HT-29 (cell line): ENCODE measurements at regions not wholly inside any gene's neighbourhood (a gene's known extent, or its start where the extent isn't known, plus 50 kb on each side); places are given as distances from the start of the nearest gene placed in this dataset.
A peak's percentile ranks its signal among the peaks of the same experiment; 100 is the strongest.
"Not testable (repeated sequence)": the region's sequence is repeated elsewhere in the genome, so short reads cannot be mapped to it uniquely, and the experiment has no call there.

Source experiments
- DNase-seq: peaks from one replicate; pipeline ENCODE4 v3.0.0-alpha.2; 2015; ENCODE audit warnings: low spot score

DNA sequence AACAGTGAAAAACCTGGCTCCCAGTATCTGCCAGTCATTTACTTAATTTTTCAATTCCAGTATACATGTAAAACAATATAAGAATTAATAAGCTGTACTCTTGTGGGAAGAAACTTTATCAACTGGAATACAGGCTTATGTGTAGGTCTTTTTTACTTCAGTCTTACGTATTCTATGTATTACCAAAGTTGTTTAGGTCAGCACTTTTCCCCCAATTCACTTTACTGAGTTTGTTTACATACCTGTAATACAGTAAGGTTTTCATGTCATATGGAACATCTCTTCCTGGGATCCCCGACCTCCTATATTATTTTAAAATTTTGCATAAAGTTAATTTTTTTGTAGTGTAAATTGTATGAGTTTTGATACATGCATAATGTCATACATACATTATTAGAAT, 181.8 kb upstream of the OLFM3 start:
- no peak for DNase-seq

DNA sequence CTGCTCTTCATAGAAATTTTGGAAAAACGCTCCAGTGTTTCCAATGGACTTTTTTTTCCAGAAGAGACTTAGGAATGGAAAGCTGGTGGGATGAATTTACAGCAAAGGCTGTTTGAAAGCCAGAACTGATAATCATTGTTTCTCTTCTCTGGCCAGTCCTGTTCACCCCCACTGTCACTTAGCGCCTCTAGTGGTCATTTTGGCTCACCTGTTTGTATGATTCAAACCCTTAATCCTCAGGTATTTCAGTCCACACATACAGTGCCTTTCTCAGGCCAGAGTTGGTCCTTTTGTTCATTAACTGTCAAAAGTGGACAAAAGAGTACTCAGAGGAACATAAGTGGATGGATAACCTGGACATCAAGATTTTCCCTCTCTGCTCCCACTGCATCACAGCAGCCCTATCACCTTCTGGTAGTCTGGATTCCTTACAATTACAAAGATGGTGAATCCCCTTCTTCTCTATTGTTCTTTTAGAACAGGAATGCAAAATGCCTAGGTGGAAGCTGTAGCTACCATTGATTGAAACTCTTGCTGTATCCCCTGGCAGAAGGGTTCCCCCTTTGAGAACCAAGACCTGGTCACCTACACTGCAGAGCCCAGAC, 177.6 kb upstream of the OLFM3 start:
- DNase-seq = peak; percentile 53

DNA sequence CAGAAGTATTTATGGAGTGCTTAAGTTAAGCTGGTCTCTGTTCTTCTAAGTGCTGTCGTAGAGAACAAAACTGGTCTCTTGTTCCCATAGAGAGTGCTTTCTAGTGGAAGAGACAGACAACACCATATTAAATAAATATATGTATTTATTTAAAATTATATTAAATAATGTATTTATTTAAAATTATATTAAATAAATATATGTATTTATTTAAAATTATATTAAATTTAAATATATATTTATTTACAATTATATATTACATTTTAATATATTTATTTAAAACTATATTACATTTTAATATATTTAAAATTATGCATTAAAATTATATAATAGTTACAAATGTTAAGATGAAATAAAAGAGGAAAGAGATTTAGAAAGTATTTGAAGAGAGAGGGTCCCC, 175.5 kb upstream of the OLFM3 start:
- DNase-seq = no peak

DNA sequence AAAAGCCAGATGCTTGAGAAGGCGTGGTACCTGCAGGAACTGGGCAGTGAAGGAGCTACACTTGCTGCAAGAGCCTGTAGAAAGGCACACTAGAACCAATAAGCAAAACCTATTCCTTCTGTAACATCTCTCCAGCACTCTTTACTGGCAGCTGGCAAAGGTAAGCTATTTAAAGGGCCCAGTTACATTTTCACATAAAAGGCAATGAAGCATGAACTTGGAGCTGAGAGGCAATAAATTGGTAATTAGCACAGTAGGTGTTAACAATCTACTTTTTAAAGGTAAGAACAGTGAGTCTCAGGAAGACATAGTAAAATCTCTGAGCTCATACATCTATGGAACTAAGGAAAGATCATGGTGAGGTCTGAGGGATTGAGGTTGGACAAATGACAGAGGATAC, 167.1 kb upstream of the OLFM3 start:
- DNase-seq = no peak

DNA sequence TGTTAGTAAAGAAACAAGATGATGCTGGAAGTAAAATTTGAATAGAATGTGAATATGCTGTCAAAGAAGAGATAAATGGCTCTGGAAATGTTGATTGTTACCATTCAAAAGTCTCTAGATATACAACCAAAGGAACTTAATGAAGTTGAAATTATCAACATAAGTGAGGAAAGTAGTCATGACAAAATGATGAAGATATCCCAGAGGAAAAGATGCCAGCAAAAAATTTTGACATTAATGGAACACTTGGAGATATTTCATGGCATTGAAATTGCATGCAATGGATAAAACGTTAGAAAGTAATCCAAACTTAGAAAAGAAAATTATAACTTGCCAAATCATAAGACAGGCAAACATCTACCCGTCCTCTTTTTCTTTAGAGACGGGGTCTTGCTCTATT, 154.5 kb upstream of the OLFM3 start:
- DNase-seq = no peak

DNA sequence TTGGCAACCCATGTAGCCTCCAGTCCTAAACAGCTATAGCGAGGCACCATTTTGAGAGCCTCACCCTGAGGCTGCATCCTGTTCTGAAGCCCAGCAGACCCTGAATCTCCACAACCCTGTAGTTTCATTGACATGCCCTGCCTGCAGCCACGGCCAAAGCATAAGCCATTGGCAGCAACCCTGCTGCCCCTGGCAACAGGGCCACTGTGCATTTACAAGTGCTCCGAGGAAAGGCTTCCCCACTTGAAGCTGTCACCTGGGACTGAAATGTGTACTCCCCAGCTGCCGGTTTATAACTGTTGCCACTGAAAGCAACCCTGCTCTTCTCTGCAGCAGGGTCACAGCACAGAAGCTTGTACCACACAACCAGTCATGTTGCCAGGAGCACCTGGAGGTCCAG, 124.2 kb upstream of the OLFM3 start:
- DNase-seq = no peak

DNA sequence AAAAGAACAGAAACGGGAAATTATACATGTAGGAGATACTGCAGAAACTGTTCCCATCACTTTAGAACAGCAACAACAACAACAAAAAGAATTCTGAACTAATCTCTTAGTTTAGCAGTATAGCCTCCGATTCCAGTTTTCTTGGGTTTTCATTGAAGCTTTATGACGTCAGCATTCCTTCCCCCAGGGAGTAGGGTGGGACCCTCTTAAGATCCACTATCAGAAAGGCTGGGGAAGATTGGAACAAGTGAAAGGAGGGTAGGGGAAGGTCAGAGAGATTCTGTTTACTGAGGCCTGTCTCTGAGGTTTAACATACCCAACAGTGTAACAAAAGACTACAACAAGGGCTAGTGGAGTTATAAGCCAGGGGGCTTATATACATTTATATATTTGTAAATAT, 121.4 kb upstream of the OLFM3 start:
- no peak for DNase-seq

DNA sequence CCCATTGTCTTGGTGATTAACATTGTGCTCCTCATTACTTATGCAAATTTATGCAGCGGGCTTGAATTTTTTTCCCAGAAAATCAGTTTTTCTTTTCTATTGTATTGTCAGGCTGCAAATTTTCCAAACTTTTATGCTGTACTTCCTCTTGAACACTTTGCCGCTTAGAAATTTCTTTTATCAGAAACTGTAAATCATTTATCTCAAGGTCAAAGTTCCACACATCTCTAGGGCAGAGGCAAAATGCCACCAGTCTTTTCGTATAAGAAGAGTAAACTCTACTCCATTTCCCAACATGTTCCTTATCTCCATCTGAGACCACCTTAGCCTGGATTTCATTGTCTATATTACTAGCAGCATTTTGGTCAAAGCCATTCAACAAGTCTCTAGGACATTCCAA, 113.9 kb upstream of the OLFM3 start:
- no peak for DNase-seq

DNA sequence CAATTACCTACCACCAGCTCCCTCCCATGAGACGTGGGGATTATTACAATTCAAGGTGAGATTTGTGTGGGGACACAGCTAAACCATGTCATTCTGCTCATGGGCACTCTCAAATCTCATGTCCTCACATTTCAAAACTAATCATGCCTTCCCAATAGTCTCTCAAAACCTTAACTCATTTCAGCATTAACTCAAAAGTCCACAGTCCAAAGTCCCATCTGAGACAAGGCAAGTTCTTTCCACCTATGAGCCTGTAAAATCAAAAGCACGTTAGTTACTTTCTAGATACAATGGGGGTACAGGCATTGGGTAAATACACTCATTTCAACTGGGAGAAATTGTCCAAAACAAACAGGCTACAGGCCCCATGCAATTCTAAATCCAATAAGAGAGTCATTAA, 112.8 kb upstream of the OLFM3 start:
- not testable (repeated sequence) for DNase-seq

DNA sequence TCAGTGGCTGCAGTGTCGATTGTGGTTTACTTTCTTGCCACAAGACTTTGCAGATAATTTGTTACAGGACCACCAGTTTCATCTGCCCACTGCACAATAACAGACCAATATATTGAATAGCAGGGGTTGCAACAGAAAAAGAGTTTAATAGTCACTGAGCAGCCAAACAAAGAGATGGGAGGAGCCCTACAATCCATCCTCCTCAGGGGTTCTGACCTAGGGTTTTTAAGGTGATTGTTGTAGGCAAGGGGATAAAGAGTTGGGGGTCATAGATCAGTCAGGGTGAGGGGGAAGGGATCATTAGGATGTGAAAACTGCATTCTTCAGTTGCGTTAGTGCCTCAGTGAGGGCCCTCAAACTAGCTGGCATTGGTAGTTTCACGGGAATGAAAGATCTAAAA, 110.7 kb upstream of the OLFM3 start:
- no peak for DNase-seq

DNA sequence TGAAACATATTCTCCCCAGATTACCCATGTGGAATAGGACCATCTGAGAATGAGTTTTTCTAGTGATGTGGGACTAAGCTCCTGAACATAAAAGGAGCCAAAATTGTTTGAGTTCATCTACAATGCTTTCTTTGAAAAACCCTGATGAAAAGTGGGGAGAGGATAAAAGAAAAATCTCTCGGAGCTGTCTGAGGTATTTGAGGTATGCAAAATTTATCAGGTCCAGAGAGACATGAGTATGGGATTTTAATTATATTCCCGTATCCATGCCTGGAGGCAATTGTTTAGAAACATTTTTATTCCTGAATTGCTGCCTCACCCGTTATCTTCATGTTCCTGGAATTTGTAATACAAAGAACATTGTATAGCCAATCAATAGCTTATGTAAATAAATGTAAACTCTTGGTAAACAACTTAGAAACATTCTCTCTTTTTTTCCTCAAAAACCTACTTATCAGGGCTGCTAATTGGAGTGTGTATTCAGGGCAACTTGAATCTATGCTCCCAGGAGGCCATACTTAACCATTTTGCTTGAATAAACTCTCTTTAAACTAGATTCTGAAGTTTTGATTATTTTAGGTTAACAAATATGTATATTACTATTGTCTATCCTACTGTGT, 109.3 kb upstream of the OLFM3 start:
- DNase-seq = no peak

DNA sequence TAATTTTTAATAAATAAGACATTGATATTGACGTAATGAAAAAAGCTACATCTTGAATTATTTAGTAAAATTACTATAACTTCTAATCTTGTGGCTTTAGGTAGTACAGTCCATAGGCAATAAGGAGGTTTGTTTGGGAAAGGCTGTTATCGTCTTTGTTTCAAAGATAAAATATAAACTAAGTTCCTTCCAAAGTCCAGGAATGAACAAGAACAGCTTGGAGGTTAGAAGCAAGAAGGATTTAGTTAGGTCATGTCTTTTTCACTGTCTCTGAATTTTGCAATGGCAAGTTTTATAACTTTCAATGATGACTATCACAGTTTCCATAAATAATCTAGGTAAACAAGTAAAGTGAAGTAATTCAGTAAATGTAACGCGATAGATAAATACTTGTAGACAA, 106.9 kb upstream of the OLFM3 start:
- DNase-seq = no peak

DNA sequence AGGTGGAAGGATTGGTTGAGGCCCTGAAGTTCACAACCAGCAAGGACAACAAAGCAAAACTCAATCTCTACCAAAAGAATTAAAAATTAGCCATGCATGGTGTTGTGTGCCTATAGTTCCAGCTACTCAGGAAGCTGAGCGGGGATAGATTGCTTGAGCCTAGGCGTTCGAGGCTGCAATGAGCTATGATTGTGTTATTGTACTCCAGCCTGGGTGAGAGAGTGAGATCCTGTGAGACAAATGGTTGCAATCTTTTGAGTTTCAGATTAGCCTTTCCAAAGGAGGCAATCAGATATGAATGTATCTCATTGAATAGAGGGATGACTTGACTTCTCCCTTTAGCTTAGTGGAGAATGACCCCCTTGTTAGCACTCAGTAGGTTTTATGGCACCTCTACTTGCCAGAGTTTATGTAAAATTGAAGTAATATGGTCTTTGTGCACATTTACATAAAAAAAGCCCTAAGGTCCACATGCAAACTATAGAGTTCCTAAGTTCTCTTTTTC, 105.6 kb upstream of the OLFM3 start:
- DNase-seq = no peak

DNA sequence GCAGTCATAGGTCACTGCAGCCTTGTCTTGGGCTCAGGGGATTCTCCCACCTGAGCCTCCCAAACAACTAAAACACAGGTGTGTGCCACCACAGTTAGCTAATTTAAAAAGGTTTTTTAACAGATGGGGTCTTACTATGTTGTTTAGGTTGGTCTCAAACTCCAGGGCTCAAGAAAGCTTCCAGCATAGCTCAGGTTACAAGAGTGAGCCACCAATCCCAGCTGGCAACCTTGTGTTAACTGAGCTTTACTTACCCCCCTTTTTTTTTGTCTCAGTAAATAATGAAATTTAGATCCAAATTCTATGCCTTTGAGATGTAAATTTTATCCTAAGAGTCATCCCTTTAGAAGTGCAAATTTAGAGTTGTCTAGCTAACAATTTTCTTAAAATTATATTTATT, 103.9 kb upstream of the OLFM3 start:
- DNase-seq = no peak

DNA sequence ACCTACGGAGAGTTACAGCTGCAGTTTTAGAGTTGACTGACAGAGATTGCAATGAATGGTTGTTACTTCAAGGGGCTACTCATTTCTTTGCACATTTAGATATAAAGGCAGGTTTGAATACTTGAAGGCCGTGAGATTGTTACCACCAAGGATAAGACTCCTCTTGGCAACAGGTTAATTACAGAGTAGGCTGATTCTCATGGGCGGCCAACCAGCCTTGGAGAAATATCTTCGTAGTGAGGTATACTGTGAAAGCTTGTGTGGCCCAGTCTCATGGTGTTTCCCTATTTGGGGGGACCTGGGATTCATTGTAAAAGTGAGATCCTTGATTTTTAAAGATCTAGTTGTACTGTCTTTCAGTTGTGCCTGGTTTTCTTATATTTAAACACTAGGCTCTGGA, 103.2 kb upstream of the OLFM3 start:
- no peak for DNase-seq

DNA sequence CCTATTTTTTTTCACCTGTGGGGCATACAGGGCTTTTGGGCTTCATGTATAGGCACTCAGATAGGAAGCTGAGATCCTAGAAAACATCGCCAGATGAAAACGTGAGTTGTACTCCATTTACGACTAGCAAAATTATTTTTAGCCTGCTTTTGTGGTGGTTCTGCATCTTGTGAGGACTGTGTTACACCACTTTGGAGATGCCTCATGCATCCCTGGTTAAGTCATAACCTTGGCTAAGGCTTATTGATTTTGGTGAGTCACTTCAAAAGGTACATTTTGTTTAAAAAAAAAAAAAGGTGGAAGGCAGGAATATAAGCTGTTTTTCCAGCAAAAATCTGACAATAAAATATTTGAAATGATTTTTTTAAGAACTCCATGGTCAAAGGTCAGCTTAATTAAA, 101.8 kb upstream of the OLFM3 start:
- no peak for DNase-seq

DNA sequence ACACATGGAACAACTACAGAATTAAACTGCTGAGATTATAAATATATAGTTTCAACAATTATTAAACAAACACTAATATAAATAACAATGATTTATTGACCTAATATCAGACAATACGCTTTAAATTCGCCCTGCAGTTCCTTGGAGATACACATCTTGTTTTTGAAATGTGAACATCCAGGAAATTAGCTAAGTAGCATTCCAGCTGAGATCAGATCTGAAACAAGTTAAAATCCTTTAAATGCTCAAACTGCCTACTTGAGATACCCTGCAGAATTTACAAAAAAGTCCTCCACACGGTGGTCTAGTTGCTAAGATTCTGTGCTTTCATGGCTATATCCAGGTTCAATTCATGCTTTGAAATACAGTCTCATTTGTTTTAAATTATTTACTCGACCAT, 101.4 kb upstream of the OLFM3 start:
- DNase-seq = no peak

DNA sequence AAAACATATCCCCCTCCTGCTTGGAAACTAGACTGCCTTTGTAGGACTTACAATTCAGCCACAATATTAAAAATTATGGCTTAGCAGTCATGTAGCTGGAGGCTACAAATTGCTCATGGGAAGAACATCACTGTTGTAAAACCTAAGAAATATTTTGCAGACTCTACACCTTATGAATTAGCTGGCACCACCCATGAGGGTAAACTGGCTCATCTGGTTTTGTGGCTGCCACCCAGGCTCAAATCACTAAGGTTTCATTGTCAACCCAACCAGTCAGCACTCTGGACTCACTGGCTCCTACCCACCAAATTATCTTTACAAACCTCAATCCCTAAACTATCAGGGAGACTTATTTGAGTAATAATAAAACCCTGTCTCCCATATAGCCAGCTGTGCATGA, 100.7 kb upstream of the OLFM3 start:
- DNase-seq = peak; percentile 20

DNA sequence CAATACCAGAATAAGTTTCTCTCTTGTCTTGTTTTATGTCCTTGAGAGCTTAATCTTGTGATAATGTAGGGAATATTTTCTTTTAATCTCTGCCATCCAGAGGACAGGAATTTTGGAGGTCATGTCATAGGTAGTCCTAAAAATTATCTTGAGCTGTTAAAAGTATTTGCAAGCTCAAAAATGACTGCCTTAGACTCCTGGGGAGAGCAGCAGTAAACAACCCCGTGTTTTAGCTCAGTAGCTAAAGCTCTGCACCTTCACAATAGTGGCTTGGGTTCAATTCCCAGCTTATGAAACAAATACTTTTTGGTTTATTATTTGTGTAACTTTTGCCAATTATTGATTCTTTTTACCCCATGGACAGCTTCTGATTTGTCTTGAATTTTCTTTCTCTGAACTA, 99.4 kb upstream of the OLFM3 start:
- DNase-seq = no peak

DNA sequence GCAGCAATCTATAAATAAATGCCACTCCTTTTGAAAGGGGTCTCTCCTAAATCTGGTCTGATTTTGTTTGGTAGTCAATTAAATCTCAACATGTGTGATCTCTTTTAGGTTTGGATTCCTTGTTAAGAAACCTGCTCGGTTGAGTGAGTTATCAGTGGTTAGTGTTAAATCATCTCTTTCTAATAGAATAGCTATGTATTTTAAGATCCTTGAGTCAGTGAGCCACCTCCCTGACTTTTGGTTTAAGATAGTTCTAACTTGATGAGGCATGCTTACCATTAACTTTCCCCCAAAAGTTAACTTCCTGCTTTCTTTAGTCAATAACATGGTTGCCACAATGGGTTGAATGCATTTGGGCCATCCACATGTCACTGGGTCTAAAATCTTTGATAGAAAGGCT, 93.1 kb upstream of the OLFM3 start:
- no peak for DNase-seq

DNA sequence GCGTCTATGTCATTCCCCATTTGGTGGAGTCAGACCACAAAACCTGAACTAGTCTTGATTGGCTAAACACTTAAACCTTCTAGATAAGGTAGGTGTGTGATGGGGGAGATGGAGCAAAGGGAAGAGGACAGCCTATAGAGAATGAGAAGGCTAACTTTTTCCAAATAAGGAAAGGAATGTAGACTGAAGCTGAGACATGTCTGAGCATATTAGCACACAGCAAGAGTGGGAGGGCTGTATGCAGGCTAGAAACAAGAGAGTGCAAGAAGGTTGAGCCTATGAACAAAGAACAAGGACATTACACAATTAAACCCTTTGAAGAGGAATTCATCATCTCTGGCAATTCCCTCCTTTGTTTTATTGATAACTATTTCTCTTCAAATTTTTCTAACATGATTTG, 89.2 kb upstream of the OLFM3 start:
- DNase-seq = no peak

DNA sequence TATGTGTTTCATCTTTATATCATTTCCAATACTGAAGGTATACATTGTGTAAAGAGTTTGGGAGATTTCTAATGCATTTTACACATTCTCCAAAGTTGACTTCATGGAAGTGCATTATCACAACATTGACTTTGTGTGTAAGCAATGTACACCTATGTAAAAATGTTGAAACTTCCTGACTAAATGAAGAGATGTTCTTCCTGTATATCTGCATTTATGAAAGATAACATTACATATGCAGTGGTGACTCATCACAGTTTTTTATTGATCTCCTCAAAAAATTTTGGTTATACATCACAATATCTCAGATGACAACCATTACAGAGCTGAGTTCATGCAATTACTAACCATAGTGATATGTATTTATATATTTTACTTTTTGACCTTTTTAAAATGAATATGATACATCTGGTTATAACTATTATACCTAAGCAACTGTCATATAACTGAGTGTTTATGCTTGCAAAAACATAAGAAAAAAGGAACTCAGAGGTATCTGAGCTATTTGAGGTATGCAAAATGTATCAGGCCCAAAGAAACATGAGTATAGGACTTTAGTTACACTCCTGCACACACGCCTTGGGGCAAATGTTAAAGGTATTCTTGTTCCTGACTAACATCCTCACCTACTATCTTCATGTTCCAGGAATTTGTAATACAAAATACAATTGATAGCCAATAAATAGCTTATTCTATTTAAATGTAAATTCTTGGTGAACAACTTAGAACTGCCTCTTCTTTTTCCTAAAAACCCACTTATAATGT, 88.2 kb upstream of the OLFM3 start:
- DNase-seq = no peak

DNA sequence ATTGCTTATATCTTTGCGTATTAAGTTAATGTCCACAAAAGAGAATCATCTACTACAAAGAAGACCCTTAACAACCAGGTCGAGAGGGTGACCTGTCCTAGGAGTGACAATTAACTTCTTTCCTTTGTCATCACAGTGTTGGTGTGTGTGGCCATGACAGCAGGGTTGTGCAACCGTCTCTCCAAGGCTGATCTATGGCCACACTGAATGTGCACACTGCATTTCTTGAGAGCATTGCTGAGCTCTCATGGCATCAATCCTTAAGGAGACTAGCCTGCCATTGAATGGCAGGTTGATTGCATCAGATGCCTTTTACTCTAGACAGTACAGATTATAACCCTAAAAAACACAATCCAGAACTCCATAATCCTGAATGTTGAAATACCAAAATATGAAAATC, 86.5 kb upstream of the OLFM3 start:
- DNase-seq = no peak
